ENCODE measurements at regions not wholly inside any gene's neighbourhood (a gene's known extent, or its start where the extent isn't known, plus 50 kb on each side); places are given as distances from the start of the nearest gene placed in this dataset.

- H3K36me3 ChIP-seq = no peaks in the 10 kb centered on the region
- intact Hi-C loops (cut with DNase I; ENCODE audit: low total_unique reads) = no loop called here
- in situ Hi-C loops (cut with MboI; ENCODE audit: low pct_ligation_motif_present in 1 of 4, low pct_unique_long_range_greater_than_20kb in 1 of 4, low sequenced_read_pairs in 3 of 4) = no loop called here
- H3K27me3 ChIP-seq = peaks cover 5% of the 10 kb centered on the region
- H3K4me1 ChIP-seq = no peaks in the 10 kb centered on the region
- 71% methylated on average over 9 of the region's 9 CpGs; no CpG with 5 or more reads in 1 of the 2 donors for WGBS, 2 donors (ENCODE audit: low coverage in 1 of 2)
- no peaks in the 10 kb centered on the region for H3K9me3 ChIP-seq
- no peak overlapping the region for H3K27ac ChIP-seq
- peak; percentile 27 for DNase-seq
- no peak overlapping the region for H3K4me3 ChIP-seq
- TF ChIP-seq POLR2A (IDR thresholded peaks at IDR 0.05) (no peak), CTCF (IDR thresholded peaks at IDR 0.05) (no peak), POLR2AphosphoS5 (IDR thresholded peaks at IDR 0.05) (no peak), EP300 (IDR thresholded peaks at IDR 0.05; ENCODE audit: low read depth) (no peak)
These were observed 182.9 kb upstream of the CSF3R start for GRCh38 chr1:36665478-36666080.

- WGBS, 2 donors (ENCODE audit: low coverage in 1 of 2) = 56% methylated on average over 11 of the region's 11 CpGs; no CpG with 5 or more reads in 1 of the 2 donors
- H3K36me3 ChIP-seq = no peaks in the 10 kb centered on the region
- peaks cover 7% of the 10 kb centered on the region for H3K27me3 ChIP-seq
- intact Hi-C loops (cut with DNase I; ENCODE audit: low total_unique reads) = no loop called here
- H3K4me1 ChIP-seq = no peaks in the 10 kb centered on the region
- no peaks in the 10 kb centered on the region for H3K9me3 ChIP-seq
- H3K4me3 ChIP-seq = no peak overlapping the region
- DNase-seq = no peak
- in situ Hi-C loops (cut with MboI; ENCODE audit: low pct_ligation_motif_present in 1 of 4, low pct_unique_long_range_greater_than_20kb in 1 of 4, low sequenced_read_pairs in 3 of 4) = no loop called here
- H3K27ac ChIP-seq = no peak overlapping the region
- TF ChIP-seq CTCF (IDR thresholded peaks at IDR 0.05) = no peak
- TF ChIP-seq POLR2A (IDR thresholded peaks at IDR 0.05) = no peak
- no peak for TF ChIP-seq EP300 (IDR thresholded peaks at IDR 0.05; ENCODE audit: low read depth)
- no peak for TF ChIP-seq POLR2AphosphoS5 (IDR thresholded peaks at IDR 0.05)
These were observed 182.0 kb upstream of the CSF3R start for GRCh38 chr1:36664571-36665287.

- WGBS, 2 donors (ENCODE audit: low coverage in 1 of 2) = 81 to 93% methylated on average over 3 to 6 of the region's 6 CpGs
- Histone ChIP-seq H3K9me3 (no peaks in the 10 kb centered on the region), H3K27me3 (peaks cover 13% of the 10 kb centered on the region), H3K27ac (no peak overlapping the region), H3K36me3 (no peaks in the 10 kb centered on the region), H3K4me3 (no peak overlapping the region), H3K4me1 (no peaks in the 10 kb centered on the region)
- TF ChIP-seq POLR2A (IDR thresholded peaks at IDR 0.05) (no peak), CTCF (IDR thresholded peaks at IDR 0.05) (no peak), POLR2AphosphoS5 (IDR thresholded peaks at IDR 0.05) (no peak), EP300 (IDR thresholded peaks at IDR 0.05; ENCODE audit: low read depth) (no peak)
- intact Hi-C loops (cut with DNase I; ENCODE audit: low total_unique reads) (no loop called here), in situ Hi-C loops (cut with MboI; ENCODE audit: low pct_ligation_motif_present in 1 of 4, low pct_unique_long_range_greater_than_20kb in 1 of 4, low sequenced_read_pairs in 3 of 4) (no loop called here)
- DNase-seq = no peak
These were observed 181.2 kb upstream of the CSF3R start for GRCh38 chr1:36663772-36664430.

- H3K4me3 ChIP-seq = no peak overlapping the region
- no peak for DNase-seq
- no peaks in the 10 kb centered on the region for H3K36me3 ChIP-seq
- intact Hi-C loops (cut with DNase I; ENCODE audit: low total_unique reads) = no loop called here
- H3K4me1 ChIP-seq = no peaks in the 10 kb centered on the region
- no peaks in the 10 kb centered on the region for H3K9me3 ChIP-seq
- 24% methylated on average over 3 of the region's 3 CpGs; no CpG with 5 or more reads in 1 of the 2 donors for WGBS, 2 donors (ENCODE audit: low coverage in 1 of 2)
- H3K27ac ChIP-seq = no peak overlapping the region
- peaks cover 14% of the 10 kb centered on the region for H3K27me3 ChIP-seq
- in situ Hi-C loops (cut with MboI; ENCODE audit: low pct_ligation_motif_present in 1 of 4, low pct_unique_long_range_greater_than_20kb in 1 of 4, low sequenced_read_pairs in 3 of 4) = no loop called here
- no peak for TF ChIP-seq EP300 (IDR thresholded peaks at IDR 0.05; ENCODE audit: low read depth)
- TF ChIP-seq POLR2AphosphoS5 (IDR thresholded peaks at IDR 0.05) = no peak
- TF ChIP-seq POLR2A (IDR thresholded peaks at IDR 0.05) = no peak
- TF ChIP-seq CTCF (IDR thresholded peaks at IDR 0.05) = no peak
These were observed 176.1 kb upstream of the CSF3R start for GRCh38 chr1:36658838-36659237.

All from transverse colon (tissue), 4 donors.